Upper lobe of left lung (tissue), 6 donors: ENCODE measurements at regions not wholly inside any gene's neighbourhood (a gene's known extent, or its start where the extent isn't known, plus 50 kb on each side); places are given as distances from the start of the nearest gene placed in this dataset.

Source experiments
- ATAC-seq, 2 donors: fragments of 200-7000 bp; cut with Tn5 transposase; one replicate each; pipeline ENCODE4 v1.9.1; 2022; ENCODE audit warnings: mild to moderate bottlenecking in 2 of 2, moderate library complexity in 2 of 2; ENCODE audit not compliant: low FRiP score in 2 of 2
- DNase-seq, 2 donors: peaks; one replicate each; pipeline ENCODE4 v3.0.0-alpha.2; 2019 to 2020
- H3K27ac ChIP-seq, 4 donors: fragments of 200-600 bp; sonication (generic); one replicate each; pipeline ENCODE4 v1.5.1; 2016 to 2019
- H3K27me3 ChIP-seq, 4 donors: fragments of 200-600 bp; sonication (generic); one replicate each; pipeline ENCODE4 v1.5.1; 2017 to 2019
- H3K36me3 ChIP-seq, 4 donors: fragments of 200-600 bp; sonication (generic); one replicate each; pipeline ENCODE4 v1.5.1; 2016 to 2019
- H3K4me1 ChIP-seq, 4 donors: fragments of 200-600 bp; sonication (generic); one replicate each; pipeline ENCODE4 v1.5.1; 2018 to 2019
- H3K4me3 ChIP-seq, 4 donors: fragments of 200-600 bp; sonication (generic); one replicate each; pipeline ENCODE4 v1.5.1; 2017 to 2019; ENCODE audit warnings: mild to moderate bottlenecking in 2 of 4, moderate library complexity in 1 of 4
- H3K9me3 ChIP-seq, 4 donors: fragments of 200-600 bp; sonication (generic); one replicate each; pipeline ENCODE4 v1.5.1; 2018 to 2019
- CTCF ChIP-seq, 6 experiments: fragments of 450-650 bp in 4 of 6; fragments of 200-600 bp in 2 of 6; sonication (generic) in 2 of 6; IDR thresholded peaks; one replicate each; pipeline ENCODE4 v1.5.1; 2016 to 2019; ENCODE audit warnings: antibody characterized with exemption in 6 of 6
- EP300 ChIP-seq, 4 donors: sonication (generic); formaldehyde crosslinking; IDR thresholded peaks; one replicate each; pipeline ENCODE4 v1.5.1; 2017; ENCODE audit warnings: antibody characterized with exemption in 4 of 4, control low read depth in 2 of 4
- POLR2A ChIP-seq, 4 donors: fragments of 450-650 bp; IDR thresholded peaks; one replicate each; pipeline ENCODE4 v1.5.1; 2016 to 2017; ENCODE audit warnings: antibody characterized with exemption in 4 of 4, mild to moderate bottlenecking in 2 of 4
- POLR2AphosphoS5 ChIP-seq, 2 donors: sonication (generic); formaldehyde crosslinking; IDR thresholded peaks; one replicate each; pipeline ENCODE4 v1.5.1; 2017; ENCODE audit warnings: antibody characterized with exemption in 2 of 2
- WGBS, 2 donors: methylation state at CpG; one replicate each; pipeline ENCODE4 v1.1.5; 2017 to 2018; 5-methylcytosine and 5-hydroxymethylcytosine counted together
- donor health status: DM: no; HTN: no; CAD: no; lungs with moderate emphysema.
- donor health status: DM: no; HTN: yes; CAD: no; lungs with severe emphysema.

DNA sequence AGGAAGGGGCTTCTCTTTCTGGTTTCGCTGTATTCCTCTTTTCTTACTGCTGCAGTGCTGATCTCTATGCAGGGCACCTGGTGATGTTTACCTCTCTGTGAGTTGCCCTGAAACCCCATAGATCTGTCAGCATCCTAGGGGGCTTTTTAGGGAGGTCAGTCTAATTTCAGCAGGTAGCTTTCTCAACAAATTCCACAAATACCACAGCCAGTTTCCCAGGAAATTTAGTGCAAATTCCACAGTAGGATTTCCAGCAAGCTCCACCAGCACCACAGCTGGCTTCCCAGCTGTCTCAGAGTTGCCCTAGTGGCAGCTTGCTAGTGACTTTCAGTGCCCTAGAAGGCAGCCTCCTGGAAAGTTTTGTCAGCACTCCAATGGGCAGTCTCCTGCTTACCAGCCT, 379.1 kb upstream of the SMC2 start:
- Histone ChIP-seq H3K4me3 (no peak overlapping the region), H3K4me1 (no peaks in the 10 kb centered on the region), H3K27me3 (no peaks in the 10 kb centered on the region), H3K36me3 (no peaks in the 10 kb centered on the region), H3K9me3 (no peaks in the 10 kb centered on the region), H3K27ac (no peak overlapping the region)
- DNase-seq (no peak), ATAC-seq (no peak)
- TF ChIP-seq POLR2AphosphoS5 (IDR thresholded peaks at IDR 0.05) (no peak), POLR2A (IDR thresholded peaks at IDR 0.05) (no peak), EP300 (IDR thresholded peaks at IDR 0.05) (no peak), CTCF (IDR thresholded peaks at IDR 0.05) (no peak)
- 64 to 82% methylated on average over 1 of the region's 1 CpG for WGBS, 2 donors

GRCh38 chr9:103721056-103721455, 373.1 kb upstream of the SMC2 start:
- no peak overlapping the region for H3K27ac ChIP-seq
- H3K9me3 ChIP-seq: no peaks in the 10 kb centered on the region
- ATAC-seq (no peak), DNase-seq (no peak)
- TF ChIP-seq CTCF (IDR thresholded peaks at IDR 0.05) (no peak), POLR2AphosphoS5 (IDR thresholded peaks at IDR 0.05) (no peak), POLR2A (IDR thresholded peaks at IDR 0.05) (no peak), EP300 (IDR thresholded peaks at IDR 0.05) (no peak)
- no peaks in the 10 kb centered on the region for H3K36me3 ChIP-seq
- no peak overlapping the region for H3K4me3 ChIP-seq
- 60 to 67% methylated on average over 2 of the region's 2 CpGs for WGBS, 2 donors
- no peaks in the 10 kb centered on the region for H3K4me1 ChIP-seq
- H3K27me3 ChIP-seq: no peaks in the 10 kb centered on the region

DNA sequence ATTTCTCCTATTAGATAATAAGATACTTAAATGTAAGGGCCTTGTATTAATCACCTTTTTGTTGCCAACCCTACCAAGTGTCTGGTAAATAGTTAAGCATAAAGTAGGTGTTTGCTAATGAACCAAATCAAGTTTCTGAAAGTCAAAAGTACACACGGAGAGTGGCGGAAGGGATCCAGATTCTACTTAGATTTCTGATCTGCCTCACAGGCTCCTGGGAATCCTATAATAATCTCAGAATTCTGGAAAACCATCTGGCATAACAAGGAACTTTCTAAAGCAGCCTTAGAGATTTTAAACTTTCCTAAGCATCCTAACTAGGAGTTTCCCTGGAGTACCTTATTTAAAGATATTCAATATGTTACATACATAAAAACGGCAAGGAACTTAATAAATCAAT, 363.2 kb upstream of the SMC2 start:
- no peak overlapping the region for H3K27ac ChIP-seq

DNA sequence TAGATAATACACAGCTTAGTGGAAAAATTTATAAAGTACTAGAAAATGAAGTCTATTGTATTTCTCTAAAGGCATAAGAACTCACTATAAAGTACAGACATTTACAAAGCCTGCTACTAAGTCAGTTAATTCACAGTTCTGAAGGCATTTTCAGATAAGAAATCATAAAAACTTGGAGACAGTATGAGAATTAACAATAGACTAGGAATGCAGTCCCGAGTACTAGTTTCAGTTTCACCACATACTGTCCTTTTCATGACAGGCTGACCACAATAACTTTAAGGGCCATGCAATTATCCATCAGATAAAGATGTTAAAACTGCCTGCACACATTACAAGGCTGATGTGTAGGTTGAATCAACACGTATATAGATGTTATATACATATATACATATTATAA, 362.6 kb upstream of the SMC2 start:
- H3K4me3 ChIP-seq: no peak overlapping the region
- no peaks in the 10 kb centered on the region for H3K4me1 ChIP-seq
- no peak overlapping the region for H3K27ac ChIP-seq
- no peak for DNase-seq
- H3K36me3 ChIP-seq: no peaks in the 10 kb centered on the region
- TF ChIP-seq POLR2AphosphoS5 (IDR thresholded peaks at IDR 0.05) (no peak), CTCF (IDR thresholded peaks at IDR 0.05) (no peak), EP300 (IDR thresholded peaks at IDR 0.05) (no peak), POLR2A (IDR thresholded peaks at IDR 0.05) (no peak)
- no peak for ATAC-seq
- no peaks in the 10 kb centered on the region for H3K9me3 ChIP-seq
- no peaks in the 10 kb centered on the region for H3K27me3 ChIP-seq
- 46 to 67% methylated on average over 2 of the region's 2 CpGs for WGBS, 2 donors

More for the DNA sequence above, 363.2 kb upstream of the SMC2 start:
- no peaks in the 10 kb centered on the region for H3K9me3 ChIP-seq
- ATAC-seq (no peak), DNase-seq (no peak)
- WGBS, 2 donors: 64 to 72% methylated on average over 3 of the region's 3 CpGs
- H3K27me3 ChIP-seq: no peaks in the 10 kb centered on the region
- no peaks in the 10 kb centered on the region for H3K4me1 ChIP-seq
- no peak overlapping the region for H3K4me3 ChIP-seq
- TF ChIP-seq CTCF (IDR thresholded peaks at IDR 0.05) (no peak), POLR2AphosphoS5 (IDR thresholded peaks at IDR 0.05) (no peak), POLR2A (IDR thresholded peaks at IDR 0.05) (no peak), EP300 (IDR thresholded peaks at IDR 0.05) (no peak)
- no peaks in the 10 kb centered on the region for H3K36me3 ChIP-seq

DNA sequence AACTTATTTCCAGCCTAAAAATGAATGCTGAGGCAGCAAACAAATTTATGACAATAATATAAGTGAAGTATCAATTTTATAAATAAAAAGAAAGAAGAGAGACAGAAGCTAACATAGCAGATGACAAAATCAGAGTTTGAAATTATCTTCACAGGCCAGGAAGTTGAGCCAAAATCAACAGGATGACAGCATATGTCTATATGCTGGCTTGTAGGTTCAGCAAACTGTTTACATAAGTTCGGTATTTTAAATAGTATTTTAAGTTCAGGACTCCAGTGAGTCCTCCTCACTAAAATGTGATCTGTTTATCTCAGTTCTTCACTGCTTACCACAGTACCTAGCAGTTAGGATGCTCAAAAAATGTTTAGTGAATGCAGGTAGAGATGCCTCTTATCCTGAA, 359.6 kb upstream of the SMC2 start:
- TF ChIP-seq POLR2A (IDR thresholded peaks at IDR 0.05) (no peak), POLR2AphosphoS5 (IDR thresholded peaks at IDR 0.05) (no peak), CTCF (IDR thresholded peaks at IDR 0.05) (no peak), EP300 (IDR thresholded peaks at IDR 0.05) (no peak)
- no peak for DNase-seq
- no peaks in the 10 kb centered on the region for H3K36me3 ChIP-seq
- H3K9me3 ChIP-seq: no peaks in the 10 kb centered on the region
- H3K27ac ChIP-seq: no peak overlapping the region
- H3K4me3 ChIP-seq: no peak overlapping the region
- WGBS, 2 donors: 31 to 41% methylated on average over 1 of the region's 1 CpG
- H3K4me1 ChIP-seq: no peaks in the 10 kb centered on the region
- ATAC-seq: no peak
- H3K27me3 ChIP-seq: no peaks in the 10 kb centered on the region
